ENCODE measurements at regions not wholly inside any gene's neighbourhood (a gene's known extent, or its start where the extent isn't known, plus 50 kb on each side); places are given as distances from the start of the nearest gene placed in this dataset.

GRCh38 chr10:94276140-94276539, 86.6 kb downstream of the NOC3L start:
- H3K9me3 Mint-ChIP-seq = peaks cover 23% of the 10 kb centered on the region
- DNase-seq (ENCODE audit: low spot score) = no peak

More at GRCh38 chr10:94276140-94276539, 86.6 kb downstream of the NOC3L start:
- ATAC-seq = no peak
- H3K36me3 Mint-ChIP-seq (ENCODE audit: low read depth) = peaks cover 14% of the 10 kb centered on the region
- no peaks in the 10 kb centered on the region for H3K79me2 ChIP-seq (replicated peaks; ENCODE audit: insufficient read depth)
- H4K20me1 ChIP-seq (replicated peaks; ENCODE audit: insufficient read depth) = no peaks in the 10 kb centered on the region
- H3K36me3 ChIP-seq (ENCODE audit: insufficient read depth) = no peaks in the 10 kb centered on the region
- H3K4me1 Mint-ChIP-seq = peaks cover 9% of the 10 kb centered on the region
- no peak overlapping the region for H3K27ac Mint-ChIP-seq
- no peaks in the 10 kb centered on the region for H3K27me3 ChIP-seq (ENCODE audit: insufficient read depth)
- H3F3A ChIP-seq (replicated peaks; ENCODE audit: low read depth) = no peaks in the 10 kb centered on the region
- H3K9me2 ChIP-seq (ENCODE audit: insufficient read depth) = no peaks in the 10 kb centered on the region
- no peak overlapping the region for H3K4me2 ChIP-seq
- no peak for TF ChIP-seq POLR2AphosphoS5 (IDR thresholded peaks at IDR 0.05; ENCODE audit: low read depth)
- no peak for TF ChIP-seq CREB1 (CRISPR knock-in tag; IDR thresholded peaks at IDR 0.05; ENCODE audit: low read depth)
- no peak for TF ChIP-seq EZH2phosphoT487 (IDR thresholded peaks at IDR 0.05; ENCODE audit: unreplicated experiment)
- no peak for TF ChIP-seq CTCF (conservative IDR thresholded peaks at IDR 0.05; ENCODE audit: low read depth in 2 of 2)
- no peak for TF ChIP-seq EZH2 (IDR thresholded peaks at IDR 0.05; ENCODE audit: low read depth, unreplicated experiment)
- no peak for TF ChIP-seq REST (IDR thresholded peaks at IDR 0.05; ENCODE audit: unreplicated experiment)
- TF ChIP-seq ZNF331 (CRISPR knock-in tag; IDR thresholded peaks at IDR 0.05; ENCODE audit: low read depth) = no peak
- no peak for TF ChIP-seq JUNB (IDR thresholded peaks at IDR 0.05; ENCODE audit: unreplicated experiment)
- no peak for TF ChIP-seq STAT1 (IDR thresholded peaks at IDR 0.05; ENCODE audit: unreplicated experiment)
- no peak for TF ChIP-seq NANOG (IDR thresholded peaks at IDR 0.05; ENCODE audit: borderline replicate concordance)
- no peak for TF ChIP-seq ZNF462 (CRISPR knock-in tag; IDR thresholded peaks at IDR 0.05)
- TF ChIP-seq ETS1 (IDR thresholded peaks at IDR 0.05) = no peak
- no peak for TF ChIP-seq ZNF114 (CRISPR knock-in tag; IDR thresholded peaks at IDR 0.05)
- H3K27me3 Mint-ChIP-seq (ENCODE audit: insufficient read depth, low read depth, poor library complexity) = no peaks in the 10 kb centered on the region
- no peaks in the 10 kb centered on the region for H3K4me1 ChIP-seq (ENCODE audit: insufficient read depth)
- no peak overlapping the region for H3K4me3 Mint-ChIP-seq
- no peak overlapping the region for H2AFZ ChIP-seq
- H3K27ac ChIP-seq (ENCODE audit: low read depth) = no peak overlapping the region
- no peak overlapping the region for H3K4me3 ChIP-seq

Data from GM23338 (cell line).